H9 (cell line): ENCODE measurements at regions not wholly inside any gene's neighbourhood (a gene's known extent, or its start where the extent isn't known, plus 50 kb on each side); places are given as distances from the start of the nearest gene placed in this dataset.

Experiments
- DNase-seq: peaks from one replicate; pipeline ENCODE4 v3.0.0-alpha.2; 2017
- H2AFZ ChIP-seq: one replicate; pipeline ENCODE4 v1.6.1; 2013; ENCODE audit warnings: mild to moderate bottlenecking, low read length, control low read depth, moderate library complexity
- H2AK5ac ChIP-seq: 2 replicates; pipeline ENCODE4 v1.6.1; 2013; ENCODE audit warnings: low read length, control low read depth, mixed read lengths; ENCODE audit not compliant: insufficient read length
- H2BK120ac ChIP-seq: one replicate; pipeline ENCODE4 v1.6.1; 2013; ENCODE audit warnings: low read depth, mild to moderate bottlenecking, low read length, control low read depth, inconsistent platforms; ENCODE audit not compliant: poor library complexity, severe bottlenecking
- H2BK12ac ChIP-seq: 2 replicates; pipeline ENCODE4 v1.6.1; 2013; ENCODE audit warnings: low read length, control low read depth, mixed read lengths, low read depth; ENCODE audit not compliant: insufficient read length
- H2BK15ac ChIP-seq: 2 replicates; pipeline ENCODE4 v1.6.1; 2013; ENCODE audit warnings: low read depth, low read length, control low read depth
- H2BK20ac ChIP-seq: one replicate; pipeline ENCODE4 v1.6.1; 2013; ENCODE audit warnings: low read depth, mild to moderate bottlenecking, low read length, control low read depth, inconsistent platforms; ENCODE audit not compliant: poor library complexity, severe bottlenecking
- H2BK5ac ChIP-seq: 2 replicates; pipeline ENCODE4 v1.6.1; 2013; ENCODE audit warnings: low read length, control low read depth, mixed read lengths; ENCODE audit not compliant: insufficient read length
- H3K14ac ChIP-seq: 2 replicates; pipeline ENCODE4 v1.6.1; 2013; ENCODE audit warnings: low read length, control low read depth; ENCODE audit not compliant: insufficient read depth
- H3K18ac ChIP-seq: 2 replicates; pipeline ENCODE4 v1.6.1; 2013; ENCODE audit warnings: low read depth, mild to moderate bottlenecking, mixed read lengths, low read length, control low read depth; ENCODE audit not compliant: insufficient read length
- H3K23ac ChIP-seq: 2 replicates; pipeline ENCODE4 v1.6.1; 2013; ENCODE audit warnings: low read length, control low read depth, mixed read lengths, low read depth; ENCODE audit not compliant: insufficient read length
- H3K23me2 ChIP-seq: 2 replicates; pipeline ENCODE4 v1.6.1; 2013; ENCODE audit warnings: low read depth, mild to moderate bottlenecking, mixed read lengths, low read length, control low read depth; ENCODE audit not compliant: insufficient read length, poor library complexity, severe bottlenecking
- H3K27ac ChIP-seq: 2 replicates; pipeline ENCODE4 v1.5.1; 2013; ENCODE audit warnings: low read length, control low read depth, mixed read lengths, low read depth; ENCODE audit not compliant: insufficient read length
- H3K27me3 ChIP-seq: 2 replicates; pipeline ENCODE4 v1.6.1; 2013; ENCODE audit warnings: low read length, control low read depth, inconsistent platforms; ENCODE audit not compliant: insufficient read depth
- H3K4ac ChIP-seq: 2 replicates; pipeline ENCODE4 v1.6.1; 2013; ENCODE audit warnings: low read depth, mild to moderate bottlenecking, control low read depth, inconsistent platforms, low read length, moderate library complexity
- H3K4me1 ChIP-seq: 2 replicates; pipeline ENCODE4 v1.6.1; 2013; ENCODE audit warnings: low read length, control low read depth, inconsistent platforms; ENCODE audit not compliant: insufficient read depth
- H3K4me2 ChIP-seq: 2 replicates; pipeline ENCODE4 v1.6.1; 2013; ENCODE audit warnings: low read length, control low read depth, mixed read lengths; ENCODE audit not compliant: insufficient read length, insufficient read depth
- H3K56ac ChIP-seq: 2 replicates; pipeline ENCODE4 v1.6.1; 2013; ENCODE audit warnings: low read depth, mild to moderate bottlenecking, mixed read lengths, low read length, control low read depth; ENCODE audit not compliant: insufficient read length
- H3K79me1 ChIP-seq: 2 replicates; pipeline ENCODE4 v1.6.1; 2013; ENCODE audit warnings: low read depth, mild to moderate bottlenecking, moderate library complexity, low read length, control low read depth, inconsistent platforms; ENCODE audit not compliant: insufficient read depth, poor library complexity, severe bottlenecking
- H3K79me2 ChIP-seq: 2 replicates; pipeline ENCODE4 v1.6.1; 2013; ENCODE audit warnings: low read length, control low read depth, inconsistent platforms; ENCODE audit not compliant: insufficient read depth
- H3K9ac ChIP-seq: 2 replicates; pipeline ENCODE4 v1.6.1; 2013; ENCODE audit warnings: low read length, control low read depth, mixed read lengths; ENCODE audit not compliant: insufficient read length; ENCODE audit errors: extremely low read depth
- H3K9me3 ChIP-seq: one replicate; pipeline ENCODE4 v1.6.1; 2013; ENCODE audit warnings: low read depth, low read length, inconsistent platforms; ENCODE audit not compliant: control insufficient read depth
- H3T11ph ChIP-seq: one replicate; pipeline ENCODE4 v1.6.1; 2013; ENCODE audit warnings: mild to moderate bottlenecking, low read length, control low read depth, inconsistent platforms
- H4K20me1 ChIP-seq: one replicate; pipeline ENCODE4 v1.6.1; 2013; ENCODE audit not compliant: control insufficient read depth, insufficient read length, insufficient read depth
- H4K5ac ChIP-seq: 2 replicates; pipeline ENCODE4 v1.6.1; 2013; ENCODE audit warnings: low read depth, mild to moderate bottlenecking, mixed read lengths, low read length, control low read depth; ENCODE audit not compliant: insufficient read length
- H4K8ac ChIP-seq: replicated peaks from 2 replicates; pipeline ENCODE4 v1.6.1; 2013; ENCODE audit warnings: low read length, control low read depth, mixed read lengths, low read depth; ENCODE audit not compliant: insufficient read length
- H4K91ac ChIP-seq: 2 replicates; pipeline ENCODE4 v1.6.1; 2013; ENCODE audit warnings: low read depth, mild to moderate bottlenecking, moderate library complexity, mixed read lengths, low read length, control low read depth; ENCODE audit not compliant: insufficient read length
- H3K27ac Mint-ChIP-seq, 3 experiments: 2 replicates in 2 of 3; 3 replicates in 1 of 3; pipeline ENCODE4 v1.8.0; 2020 to 2021; ENCODE audit warnings: mixed read lengths in 3 of 3, mild to moderate bottlenecking in 1 of 3, moderate library complexity in 1 of 3
- H3K27me3 Mint-ChIP-seq: 2 replicates; pipeline ENCODE4 v1.8.0; 2021; ENCODE audit warnings: low read depth, mild to moderate bottlenecking, moderate library complexity, mixed read lengths
- H3K36me3 Mint-ChIP-seq, 3 experiments: 2 replicates in 2 of 3; 3 replicates in 1 of 3; pipeline ENCODE4 v1.8.0; 2020 to 2021; ENCODE audit warnings: low read depth in 3 of 3, mixed read lengths in 3 of 3; ENCODE audit not compliant: insufficient read depth in 1 of 3
- H3K4me1 Mint-ChIP-seq, 2 experiments: 2 replicates each; pipeline ENCODE4 v1.8.0; 2020; ENCODE audit warnings: mixed read lengths in 2 of 2
- H3K4me3 Mint-ChIP-seq, 2 experiments: 2 replicates in 1 of 2; 3 replicates in 1 of 2; pipeline ENCODE4 v1.8.0; 2020 to 2021; ENCODE audit warnings: mild to moderate bottlenecking in 2 of 2, mixed read lengths in 2 of 2, moderate library complexity in 1 of 2
- H3K9me3 Mint-ChIP-seq, 2 experiments: 2 replicates in 1 of 2; 3 replicates in 1 of 2; pipeline ENCODE4 v1.8.0; 2020; ENCODE audit warnings: mild to moderate bottlenecking in 2 of 2, mixed read lengths in 2 of 2, moderate library complexity in 1 of 2
- WGBS: extraction: QIAGEN DNeasy Blood & Tissue Kit; methylation state at CpG from one replicate; pipeline ENCODE4 v1.1.7; 2013; ENCODE audit warnings: missing lambda C conversion rate, low lambda C conversion rate, mixed read lengths; ENCODE audit not compliant: insufficient read length; ENCODE audit errors: extremely low coverage; 5-methylcytosine and 5-hydroxymethylcytosine counted together
- TF ChIP-seq, protein P1 (sequence below): fragments of 200-600 bp; sonication (generic); conservative IDR thresholded peaks from 3 replicates; pipeline ENCODE4 v1.8.0; 2021; ENCODE audit warnings: antibody characterized with exemption, mild to moderate bottlenecking

DNA sequence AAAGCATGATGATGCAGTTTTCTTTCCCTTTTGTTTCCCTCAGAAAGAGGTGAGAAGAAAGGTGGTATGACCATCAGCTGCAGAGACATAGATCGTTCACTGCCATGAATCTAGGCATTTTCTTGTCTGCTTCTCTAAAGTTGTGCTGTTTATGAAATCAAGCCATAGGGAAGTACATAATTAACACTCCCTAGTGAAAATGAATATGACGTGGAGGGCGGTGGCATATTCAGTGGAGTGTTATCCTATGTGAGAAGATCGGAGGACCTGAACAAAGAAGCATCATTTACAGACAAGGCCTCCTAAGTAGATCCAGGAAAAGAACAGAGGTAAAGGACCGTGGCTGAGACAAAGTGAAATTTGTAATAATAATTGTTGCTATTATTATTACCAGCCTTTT, 509.0 kb upstream of the SLC39A10 start:
- no peaks in the 10 kb centered on the region for H3K79me2 ChIP-seq
- H3K4me2 ChIP-seq = no peak overlapping the region
- H2BK5ac ChIP-seq = no peak overlapping the region
- no peak overlapping the region for H4K91ac ChIP-seq
- peaks cover 1% of the 10 kb centered on the region; the same call in 1 of the 2 replicates for H3K27me3 Mint-ChIP-seq
- no peak overlapping the region for H3K56ac ChIP-seq
- no peak overlapping the region for H2BK20ac ChIP-seq
- no peak for DNase-seq
- H3T11ph ChIP-seq = no peak overlapping the region
- H2AFZ ChIP-seq = no peak overlapping the region
- H3K9me3 ChIP-seq = no peaks in the 10 kb centered on the region
- H3K4ac ChIP-seq = no peak overlapping the region
- peaks cover 4 to 10% (median 4%) of the 10 kb centered on the region in 3 experiments; a peak in 6 of 7 replicates for H3K36me3 Mint-ChIP-seq
- H2BK120ac ChIP-seq = no peak overlapping the region
- no peak overlapping the region for H2BK15ac ChIP-seq
- H3K79me1 ChIP-seq = no peaks in the 10 kb centered on the region
- WGBS = no CpG with 5 or more reads among the region's 5 CpGs
- H3K4me1 Mint-ChIP-seq = no peaks in the 10 kb centered on the region
- TF ChIP-seq, protein P1, sequence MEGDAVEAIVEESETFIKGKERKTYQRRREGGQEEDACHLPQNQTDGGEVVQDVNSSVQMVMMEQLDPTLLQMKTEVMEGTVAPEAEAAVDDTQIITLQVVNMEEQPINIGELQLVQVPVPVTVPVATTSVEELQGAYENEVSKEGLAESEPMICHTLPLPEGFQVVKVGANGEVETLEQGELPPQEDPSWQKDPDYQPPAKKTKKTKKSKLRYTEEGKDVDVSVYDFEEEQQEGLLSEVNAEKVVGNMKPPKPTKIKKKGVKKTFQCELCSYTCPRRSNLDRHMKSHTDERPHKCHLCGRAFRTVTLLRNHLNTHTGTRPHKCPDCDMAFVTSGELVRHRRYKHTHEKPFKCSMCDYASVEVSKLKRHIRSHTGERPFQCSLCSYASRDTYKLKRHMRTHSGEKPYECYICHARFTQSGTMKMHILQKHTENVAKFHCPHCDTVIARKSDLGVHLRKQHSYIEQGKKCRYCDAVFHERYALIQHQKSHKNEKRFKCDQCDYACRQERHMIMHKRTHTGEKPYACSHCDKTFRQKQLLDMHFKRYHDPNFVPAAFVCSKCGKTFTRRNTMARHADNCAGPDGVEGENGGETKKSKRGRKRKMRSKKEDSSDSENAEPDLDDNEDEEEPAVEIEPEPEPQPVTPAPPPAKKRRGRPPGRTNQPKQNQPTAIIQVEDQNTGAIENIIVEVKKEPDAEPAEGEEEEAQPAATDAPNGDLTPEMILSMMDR = no peak
- H3K9me3 Mint-ChIP-seq = peaks cover 17 to 22% of the 10 kb centered on the region in 2 experiments
- H3K23me2 ChIP-seq = no peaks in the 10 kb centered on the region
- H2BK12ac ChIP-seq = no peak overlapping the region
- no peaks in the 10 kb centered on the region for H4K20me1 ChIP-seq
- H3K23ac ChIP-seq = no peak overlapping the region
- no peak overlapping the region for H3K4me3 Mint-ChIP-seq
- H3K4me1 ChIP-seq = no peaks in the 10 kb centered on the region
- H2AK5ac ChIP-seq = no peak overlapping the region
- no peak overlapping the region for H3K27ac ChIP-seq
- H4K5ac ChIP-seq = no peak overlapping the region
- no peak overlapping the region for H3K27ac Mint-ChIP-seq
- no peak overlapping the region for H3K18ac ChIP-seq
- no peak overlapping the region for H3K14ac ChIP-seq
- no peak overlapping the region for H4K8ac ChIP-seq
- H3K27me3 ChIP-seq = no peaks in the 10 kb centered on the region
- no peak overlapping the region for H3K9ac ChIP-seq
